Esophagus muscularis mucosa (tissue), 4 donors: ENCODE measurements at regions not wholly inside any gene's neighbourhood (a gene's known extent, or its start where the extent isn't known, plus 50 kb on each side); places are given as distances from the start of the nearest gene placed in this dataset.

ENCODE experiments used
- DNase-seq: peaks from one replicate; pipeline ENCODE4 v3.0.0-alpha.2; 2017; ENCODE audit errors: extremely low spot score
- H3K27ac ChIP-seq, 4 donors: fragments of 200-600 bp; sonication (generic); replicated peaks in 1 of 4; 1 replicate in 3 of 4; 2 replicates in 1 of 4; pipeline ENCODE4 v1.5.1; 2016 to 2019; ENCODE audit warnings: mild to moderate bottlenecking in 1 of 4
- H3K27me3 ChIP-seq, 4 donors: fragments of 200-600 bp; sonication (generic); one replicate each; pipeline versions ENCODE4 v1.5.1 to v1.6.0; 2016 to 2019
- H3K36me3 ChIP-seq, 4 donors: fragments of 200-600 bp; sonication (generic); one replicate each; pipeline ENCODE4 v1.5.1; 2016 to 2019
- H3K4me1 ChIP-seq, 4 donors: fragments of 200-600 bp; sonication (generic); one replicate each; pipeline ENCODE4 v1.5.1; 2016 to 2019
- H3K4me3 ChIP-seq, 4 donors: fragments of 200-600 bp; sonication (generic); 1 replicate in 2 of 4; 2 replicates in 2 of 4; pipeline ENCODE4 v1.5.1; 2016 to 2019; ENCODE audit warnings: mild to moderate bottlenecking in 4 of 4, moderate library complexity in 1 of 4
- H3K9me3 ChIP-seq, 4 donors: fragments of 200-600 bp; sonication (generic); 1 replicate in 3 of 4; 2 replicates in 1 of 4; pipeline ENCODE4 v1.5.1; 2016 to 2019
- CTCF ChIP-seq, 3 experiments: fragments of 200-600 bp in 2 of 3; fragments of 450-650 bp in 1 of 3; sonication (generic) in 2 of 3; IDR thresholded peaks; one replicate each; pipeline ENCODE4 v1.5.1; 2017 to 2019; ENCODE audit warnings: antibody characterized with exemption in 3 of 3, mild to moderate bottlenecking in 2 of 3, moderate library complexity in 1 of 3
- EP300 ChIP-seq: sonication (generic); formaldehyde crosslinking; IDR thresholded peaks from one replicate; pipeline ENCODE4 v1.6.1; 2017; ENCODE audit warnings: antibody characterized with exemption
- POLR2A ChIP-seq: fragments of 450-650 bp; IDR thresholded peaks from one replicate; pipeline ENCODE4 v1.6.1; 2017; ENCODE audit warnings: antibody characterized with exemption, moderate library complexity, mild to moderate bottlenecking, low read depth
- POLR2AphosphoS5 ChIP-seq, 2 donors: sonication (generic); formaldehyde crosslinking; IDR thresholded peaks; one replicate each; pipeline ENCODE4 v1.6.1; 2017; ENCODE audit warnings: antibody characterized with exemption in 2 of 2
- WGBS: methylation state at CpG from one replicate; pipeline ENCODE4 v1.1.5; 2018; 5-methylcytosine and 5-hydroxymethylcytosine counted together
- intact Hi-C: fragments of 100-400 bp; cut with DNase I; formaldehyde crosslinking; loops from one replicate; pipeline ENCODE4 v1.15.1; 2023

GRCh38 chr12:27148373-27148772, 66.0 kb upstream of the C12orf71 start:
- H3K4me3 ChIP-seq = no peak overlapping the region
- H3K4me1 ChIP-seq = peaks cover 0 to 12% (median 4%) of the 10 kb centered on the region in 4 donors
- DNase-seq = no peak
- intact Hi-C loops = loop anchor here (10.0 kb wide), 2 partner anchors 96 to 214 kb away; partner anchors contain the start of genes FGFR1OP2, INTS13 and STK38L
- H3K27ac ChIP-seq = no peak overlapping the region
- TF ChIP-seq EP300 (no peak), CTCF (IDR thresholded peaks at IDR 0.05) (no peak)
- H3K9me3 ChIP-seq = no peaks in the 10 kb centered on the region
- H3K36me3 ChIP-seq = no peaks in the 10 kb centered on the region
- no peaks in the 10 kb centered on the region for H3K27me3 ChIP-seq

- Histone ChIP-seq H3K4me1 (peaks cover 0 to 12% (median 2%) of the 10 kb centered on the region in 4 donors), H3K9me3 (no peaks in the 10 kb centered on the region), H3K27me3 (no peaks in the 10 kb centered on the region), H3K27ac (no peak overlapping the region), H3K4me3 (no peak overlapping the region), H3K36me3 (no peaks in the 10 kb centered on the region)
- intact Hi-C loops = loop anchor here (10.0 kb wide), 2 partner anchors 96 to 214 kb away; partner anchors contain the start of genes FGFR1OP2, INTS13 and STK38L
- 79% methylated on average over 2 of the region's 2 CpGs for WGBS
- DNase-seq = no peak
- TF ChIP-seq POLR2AphosphoS5 (IDR thresholded peaks at IDR 0.05) = no peak
- no peak for TF ChIP-seq EP300
- no peak for TF ChIP-seq CTCF (IDR thresholded peaks at IDR 0.05)
- TF ChIP-seq POLR2A = no peak
These were observed 66.4 kb upstream of the C12orf71 start for GRCh38 chr12:27148791-27149190.

- intact Hi-C loops = no loop called here
- peaks cover 0 to 4% (median 0%) of the 10 kb centered on the region in 4 donors for H3K4me1 ChIP-seq
- TF ChIP-seq POLR2AphosphoS5 (IDR thresholded peaks at IDR 0.05) = no peak
- no peak for TF ChIP-seq CTCF (IDR thresholded peaks at IDR 0.05)
- DNase-seq = no peak
- no peaks in the 10 kb centered on the region for H3K36me3 ChIP-seq
- no peaks in the 10 kb centered on the region for H3K9me3 ChIP-seq
- H3K27ac ChIP-seq = no peak overlapping the region
- no peak overlapping the region for H3K4me3 ChIP-seq
- 90% methylated on average over 3 of the region's 3 CpGs for WGBS
- no peaks in the 10 kb centered on the region for H3K27me3 ChIP-seq
These were observed 69.1 kb upstream of the C12orf71 start for GRCh38 chr12:27151479-27151878.

GRCh38 chr12:27158297-27158696, 75.9 kb upstream of the C12orf71 start:
- H3K27me3 ChIP-seq = no peaks in the 10 kb centered on the region
- H3K4me3 ChIP-seq = no peak overlapping the region
- no peaks in the 10 kb centered on the region for H3K9me3 ChIP-seq
- no peak for DNase-seq
- 91% methylated on average over 6 of the region's 6 CpGs for WGBS
- H3K4me1 ChIP-seq = no peaks in the 10 kb centered on the region
- no peak overlapping the region for H3K27ac ChIP-seq
- TF ChIP-seq EP300 = no peak
- TF ChIP-seq POLR2AphosphoS5 (IDR thresholded peaks at IDR 0.05) = no peak
- TF ChIP-seq CTCF (IDR thresholded peaks at IDR 0.05) = no peak
- no peak for TF ChIP-seq POLR2A
- intact Hi-C loops = no loop called here
- no peaks in the 10 kb centered on the region for H3K36me3 ChIP-seq

- H3K36me3 ChIP-seq = no peaks in the 10 kb centered on the region
- 82% methylated on average over 8 of the region's 8 CpGs for WGBS
- DNase-seq = no peak
- no peak overlapping the region for H3K27ac ChIP-seq
- no peak for TF ChIP-seq POLR2AphosphoS5 (IDR thresholded peaks at IDR 0.05)
- no peak for TF ChIP-seq CTCF (IDR thresholded peaks at IDR 0.05)
- no peak for TF ChIP-seq POLR2A
- no peak for TF ChIP-seq EP300
- H3K9me3 ChIP-seq = no peaks in the 10 kb centered on the region
- intact Hi-C loops = no loop called here
- no peak overlapping the region for H3K4me3 ChIP-seq
- no peaks in the 10 kb centered on the region for H3K4me1 ChIP-seq
- no peaks in the 10 kb centered on the region for H3K27me3 ChIP-seq
These were observed 79.3 kb upstream of the C12orf71 start for GRCh38 chr12:27161458-27162228.
